Astrocyte (in vitro differentiated cells and primary cell): ENCODE measurements at regions not wholly inside any gene's neighbourhood (a gene's known extent, or its start where the extent isn't known, plus 50 kb on each side); places are given as distances from the start of the nearest gene placed in this dataset.

Experiments
- EZH2 ChIP-seq: IDR thresholded peaks from 2 replicates; pipeline ENCODE4 v1.6.1; 2012; ENCODE audit warnings: mild to moderate bottlenecking, low read length, inconsistent platforms; ENCODE audit not compliant: insufficient read depth
- TF ChIP-seq, protein P1 (sequence below): IDR thresholded peaks from 2 replicates; pipeline ENCODE4 v1.5.1; 2011; ENCODE audit warnings: low read depth, mild to moderate bottlenecking, inconsistent platforms, low read length, moderate library complexity; ENCODE audit not compliant: insufficient read depth

DNA sequence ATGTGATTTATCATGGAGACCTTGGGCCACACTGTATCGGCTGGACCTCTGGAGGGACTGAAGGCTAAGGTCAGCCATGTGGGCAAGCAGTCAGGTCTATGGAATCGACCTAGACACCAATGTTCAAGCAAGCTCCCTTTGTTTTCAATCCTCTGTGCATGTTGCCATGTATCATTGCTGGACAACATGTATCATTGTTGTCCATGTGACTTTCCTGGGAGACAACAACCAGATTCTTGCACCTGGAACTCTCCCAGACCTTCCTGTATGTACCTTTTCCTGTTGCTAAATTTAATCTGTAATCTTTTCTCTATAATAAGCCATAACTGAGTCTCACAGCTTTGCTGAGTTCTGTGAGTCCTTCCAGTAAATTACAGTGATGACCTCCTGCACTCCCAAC is 329.4 kb upstream of the BOD1L1 start:
- no peak for TF ChIP-seq EZH2
- TF ChIP-seq, protein P1, sequence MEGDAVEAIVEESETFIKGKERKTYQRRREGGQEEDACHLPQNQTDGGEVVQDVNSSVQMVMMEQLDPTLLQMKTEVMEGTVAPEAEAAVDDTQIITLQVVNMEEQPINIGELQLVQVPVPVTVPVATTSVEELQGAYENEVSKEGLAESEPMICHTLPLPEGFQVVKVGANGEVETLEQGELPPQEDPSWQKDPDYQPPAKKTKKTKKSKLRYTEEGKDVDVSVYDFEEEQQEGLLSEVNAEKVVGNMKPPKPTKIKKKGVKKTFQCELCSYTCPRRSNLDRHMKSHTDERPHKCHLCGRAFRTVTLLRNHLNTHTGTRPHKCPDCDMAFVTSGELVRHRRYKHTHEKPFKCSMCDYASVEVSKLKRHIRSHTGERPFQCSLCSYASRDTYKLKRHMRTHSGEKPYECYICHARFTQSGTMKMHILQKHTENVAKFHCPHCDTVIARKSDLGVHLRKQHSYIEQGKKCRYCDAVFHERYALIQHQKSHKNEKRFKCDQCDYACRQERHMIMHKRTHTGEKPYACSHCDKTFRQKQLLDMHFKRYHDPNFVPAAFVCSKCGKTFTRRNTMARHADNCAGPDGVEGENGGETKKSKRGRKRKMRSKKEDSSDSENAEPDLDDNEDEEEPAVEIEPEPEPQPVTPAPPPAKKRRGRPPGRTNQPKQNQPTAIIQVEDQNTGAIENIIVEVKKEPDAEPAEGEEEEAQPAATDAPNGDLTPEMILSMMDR: no peak
